Mesothelial cell of epicardium (in vitro differentiated cells): ENCODE measurements at regions not wholly inside any gene's neighbourhood (a gene's known extent, or its start where the extent isn't known, plus 50 kb on each side); places are given as distances from the start of the nearest gene placed in this dataset.

ENCODE experiments used
- DNase-seq, 2 experiments: peaks; one replicate each; pipeline ENCODE4 v3.0.0; 2021; ENCODE audit warnings: low spot score in 2 of 2; ENCODE audit not compliant: unreplicated experiment in 2 of 2
- H3K27ac Mint-ChIP-seq: 2 replicates; pipeline ENCODE4 v1.8.0; 2021; ENCODE audit warnings: mixed read lengths
- H3K27me3 Mint-ChIP-seq: 2 replicates; pipeline ENCODE4 v1.8.0; 2021; ENCODE audit warnings: low read depth, mixed read lengths
- H3K36me3 Mint-ChIP-seq: 2 replicates; pipeline ENCODE4 v1.8.0; 2021; ENCODE audit warnings: mixed read lengths
- H3K4me1 Mint-ChIP-seq: 2 replicates; pipeline ENCODE4 v1.8.0; 2021; ENCODE audit warnings: mixed read lengths
- H3K4me3 Mint-ChIP-seq: 2 replicates; pipeline ENCODE4 v1.8.0; 2021; ENCODE audit warnings: mild to moderate bottlenecking, moderate library complexity, mixed read lengths
- H3K9me3 Mint-ChIP-seq: 2 replicates; pipeline ENCODE4 v1.8.0; 2021; ENCODE audit warnings: mixed read lengths
- TF ChIP-seq, protein P1 (sequence below): fragments of 200-600 bp; sonication (generic); IDR thresholded peaks from one replicate; pipeline ENCODE4 v1.5.0; 2021; ENCODE audit warnings: antibody characterized with exemption; ENCODE audit not compliant: unreplicated experiment

DNA sequence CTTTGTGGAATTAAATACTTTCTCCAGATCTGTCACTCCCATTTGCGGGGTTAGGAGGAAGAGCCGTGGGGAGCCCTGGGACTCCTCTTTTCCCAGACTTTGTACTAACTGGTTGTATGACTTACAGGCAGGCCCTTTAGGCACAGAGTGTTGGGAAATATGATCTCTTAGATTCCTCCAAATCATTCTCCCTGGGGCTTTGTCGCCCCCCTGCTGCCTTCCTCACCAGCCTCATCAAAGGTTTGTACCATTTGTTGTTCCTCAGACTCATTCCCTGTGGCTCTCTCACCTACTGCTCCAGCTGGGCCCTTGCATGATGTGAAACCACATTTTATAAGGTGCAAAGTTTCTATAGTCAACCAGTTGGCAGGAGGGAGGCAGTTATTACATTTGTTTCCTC, 56.4 kb downstream of the CRYGS start:
- Mint-ChIP-seq H3K27ac (no peak overlapping the region), H3K9me3 (no peaks in the 10 kb centered on the region), H3K36me3 (no peaks in the 10 kb centered on the region), H3K4me1 (no peaks in the 10 kb centered on the region), H3K4me3 (no peak overlapping the region), H3K27me3 (peaks cover 19% of the 10 kb centered on the region)
- TF ChIP-seq, protein P1, sequence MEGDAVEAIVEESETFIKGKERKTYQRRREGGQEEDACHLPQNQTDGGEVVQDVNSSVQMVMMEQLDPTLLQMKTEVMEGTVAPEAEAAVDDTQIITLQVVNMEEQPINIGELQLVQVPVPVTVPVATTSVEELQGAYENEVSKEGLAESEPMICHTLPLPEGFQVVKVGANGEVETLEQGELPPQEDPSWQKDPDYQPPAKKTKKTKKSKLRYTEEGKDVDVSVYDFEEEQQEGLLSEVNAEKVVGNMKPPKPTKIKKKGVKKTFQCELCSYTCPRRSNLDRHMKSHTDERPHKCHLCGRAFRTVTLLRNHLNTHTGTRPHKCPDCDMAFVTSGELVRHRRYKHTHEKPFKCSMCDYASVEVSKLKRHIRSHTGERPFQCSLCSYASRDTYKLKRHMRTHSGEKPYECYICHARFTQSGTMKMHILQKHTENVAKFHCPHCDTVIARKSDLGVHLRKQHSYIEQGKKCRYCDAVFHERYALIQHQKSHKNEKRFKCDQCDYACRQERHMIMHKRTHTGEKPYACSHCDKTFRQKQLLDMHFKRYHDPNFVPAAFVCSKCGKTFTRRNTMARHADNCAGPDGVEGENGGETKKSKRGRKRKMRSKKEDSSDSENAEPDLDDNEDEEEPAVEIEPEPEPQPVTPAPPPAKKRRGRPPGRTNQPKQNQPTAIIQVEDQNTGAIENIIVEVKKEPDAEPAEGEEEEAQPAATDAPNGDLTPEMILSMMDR = no peak
- DNase-seq = no peak

DNA sequence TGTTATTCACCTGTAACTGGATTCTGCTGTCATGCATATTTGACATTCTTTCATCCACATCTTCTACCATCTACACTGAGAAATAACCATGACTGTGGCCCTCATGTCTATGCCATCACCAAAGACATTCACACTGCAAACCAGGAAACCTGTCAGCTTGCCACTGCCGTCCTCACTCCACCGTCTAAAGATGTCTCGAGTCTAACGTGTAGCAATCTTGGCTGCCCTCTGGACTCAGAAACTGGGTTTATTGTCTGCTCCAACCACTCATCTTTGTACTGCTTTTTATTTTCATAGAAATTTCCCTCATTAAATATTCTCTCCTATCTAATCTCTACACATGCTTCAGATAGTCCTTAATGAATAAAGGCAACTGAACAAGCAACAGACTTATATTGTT, 57.1 kb downstream of the CRYGS start:
- Mint-ChIP-seq H3K4me1 (no peaks in the 10 kb centered on the region), H3K4me3 (no peak overlapping the region), H3K9me3 (no peaks in the 10 kb centered on the region), H3K36me3 (no peaks in the 10 kb centered on the region), H3K27me3 (peaks cover 15% of the 10 kb centered on the region), H3K27ac (no peak overlapping the region)
- DNase-seq = no peak
- TF ChIP-seq, protein P1 = no peak

DNA sequence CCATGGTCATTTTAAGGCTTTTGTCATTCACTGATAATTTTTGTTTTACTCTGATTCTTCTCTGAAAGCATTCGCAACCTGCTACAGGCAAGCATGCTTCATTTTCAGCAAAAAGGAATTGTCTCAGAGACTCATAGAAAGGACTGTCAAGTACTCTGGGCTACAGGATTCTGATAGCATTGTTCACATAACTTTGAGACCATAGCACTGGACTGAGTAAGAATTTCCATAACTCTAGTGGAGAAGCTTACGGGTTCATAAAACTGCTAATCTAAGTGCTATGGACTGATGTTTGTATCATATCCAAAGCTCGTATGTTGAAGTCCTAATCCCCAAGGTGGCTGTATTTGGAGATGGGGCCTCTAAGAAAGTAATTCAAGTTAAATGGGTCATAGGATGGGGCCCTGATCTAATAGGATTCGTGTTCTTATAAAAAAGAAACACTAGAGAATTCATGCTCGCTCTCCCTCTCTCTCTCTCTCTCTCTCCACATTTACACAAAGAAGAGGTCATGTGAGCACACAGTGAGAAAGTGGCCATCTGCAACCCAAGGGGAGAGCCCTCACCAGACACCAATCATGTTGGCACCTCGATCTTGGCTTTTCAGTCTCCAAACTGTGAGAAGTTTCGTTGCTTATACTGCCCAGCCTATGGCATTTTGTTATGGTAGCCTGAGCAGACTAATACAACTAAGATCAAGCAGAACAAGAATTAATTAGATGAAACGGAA, 60.4 kb downstream of the CRYGS start:
- no peak overlapping the region for H3K27ac Mint-ChIP-seq
- no peak overlapping the region for H3K4me3 Mint-ChIP-seq
- TF ChIP-seq, protein P1 = no peak
- peaks cover under 1% of the 10 kb centered on the region for H3K27me3 Mint-ChIP-seq
- H3K9me3 Mint-ChIP-seq = no peaks in the 10 kb centered on the region
- H3K36me3 Mint-ChIP-seq = no peaks in the 10 kb centered on the region
- H3K4me1 Mint-ChIP-seq = no peaks in the 10 kb centered on the region
- DNase-seq = no peak

DNA sequence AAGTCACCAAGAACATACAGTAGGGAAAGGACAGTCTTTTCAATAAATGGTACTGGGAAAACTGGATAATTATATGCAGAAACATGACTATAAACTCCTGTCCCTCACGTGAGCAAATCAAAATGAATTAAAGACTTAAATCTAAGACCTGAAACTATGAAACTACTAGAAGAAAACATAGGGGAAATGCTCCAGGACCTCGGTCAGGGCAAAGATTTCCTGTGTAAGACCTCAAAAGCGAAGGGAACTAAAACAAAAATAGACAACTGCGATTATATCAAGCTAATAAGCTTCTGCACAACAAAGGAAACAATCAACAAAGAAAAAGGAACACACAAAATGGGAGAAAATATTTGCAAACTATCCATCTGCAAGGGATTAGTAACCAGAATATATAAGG, 62.7 kb downstream of the CRYGS start:
- no peak overlapping the region for H3K27ac Mint-ChIP-seq
- H3K4me3 Mint-ChIP-seq = no peak overlapping the region
- TF ChIP-seq, protein P1 = no peak
- H3K4me1 Mint-ChIP-seq = no peaks in the 10 kb centered on the region
- no peaks in the 10 kb centered on the region for H3K36me3 Mint-ChIP-seq
- H3K9me3 Mint-ChIP-seq = no peaks in the 10 kb centered on the region
- no peaks in the 10 kb centered on the region for H3K27me3 Mint-ChIP-seq
- DNase-seq = no peak

DNA sequence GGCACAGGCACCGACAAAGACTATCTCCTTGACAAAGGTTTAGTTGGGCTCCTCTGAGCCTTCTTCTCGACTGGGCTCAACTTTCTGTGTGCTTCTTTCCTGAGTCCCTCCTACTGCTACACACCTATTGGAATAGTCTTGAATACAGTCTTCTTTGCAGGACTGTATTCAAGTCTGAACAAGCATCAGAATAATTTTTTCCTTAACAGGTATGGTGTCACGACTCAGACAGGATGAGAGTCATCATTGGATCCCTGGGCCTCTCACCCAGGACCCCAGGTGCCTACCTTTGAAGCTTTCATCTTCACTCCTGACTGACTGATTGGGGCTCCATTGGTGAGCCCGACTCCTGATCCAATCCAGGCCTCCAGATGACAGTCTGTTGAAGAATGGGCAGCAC, 66.3 kb downstream of the CRYGS start:
- TF ChIP-seq, protein P1 = no peak
- peaks cover 5% of the 10 kb centered on the region for H3K4me1 Mint-ChIP-seq
- no peak overlapping the region for H3K27ac Mint-ChIP-seq
- H3K27me3 Mint-ChIP-seq = no peaks in the 10 kb centered on the region
- no peak for DNase-seq
- H3K36me3 Mint-ChIP-seq = no peaks in the 10 kb centered on the region
- no peaks in the 10 kb centered on the region for H3K9me3 Mint-ChIP-seq
- no peak overlapping the region for H3K4me3 Mint-ChIP-seq
